HepG2 (cell line): ENCODE measurements at regions not wholly inside any gene's neighbourhood (a gene's known extent, or its start where the extent isn't known, plus 50 kb on each side); places are given as distances from the start of the nearest gene placed in this dataset.

Source experiments
- ATAC-seq: fragments of 200-7000 bp; cut with Tn5 transposase; 3 replicates; pipeline ENCODE4 v1.9.1; 2020; ENCODE audit warnings: mild to moderate bottlenecking, moderate library complexity
- BruUV-seq: library from RNA; stranded (reverse); fragments of 400-500 nt; replicated peaks from 2 replicates; lab custom pipeline; 2021; lab: Mats Ljungman, UMichigan
- CTCF ChIA-PET: fragments of 300-600 bp; formaldehyde crosslinking; extraction: SDS; loops from one replicate; lab custom pipeline; 2021; ENCODE audit warnings: low total read pairs, inconsistent platforms, low intra/inter-chr PET ratio; lab: Yijun Ruan, JAX
- POLR2A ChIA-PET: fragments of 350-600 bp; sonication (Branson Sonifier 250); formaldehyde crosslinking; loops from one replicate; lab custom pipeline; 2020; ENCODE audit warnings: antibody characterized with exemption, inconsistent platforms; lab: Yijun Ruan, JAX
- DNase-seq: peaks from one replicate; pipeline ENCODE4 v3.0.0-alpha.2; 2015; ENCODE audit warnings: low spot score
- FAIRE-seq: peaks from 3 replicates; lab custom pipeline; 2011; peaks lifted over from hg19 to GRCh38; lab: Jason Lieb, UNC
- H2AFZ ChIP-seq: one replicate; pipeline ENCODE4 v1.6.1; 2011; ENCODE audit warnings: low read length, inconsistent platforms
- H3K27ac ChIP-seq: fragments of 300-600 bp; 3 replicates; pipeline ENCODE4 v1.8.0; 2011; ENCODE audit warnings: mixed run types, mild to moderate bottlenecking, mixed read lengths, low read length, inconsistent platforms; ENCODE audit not compliant: insufficient read depth; ENCODE audit errors: extremely low read length
- H3K27me3 ChIP-seq, 2 experiments: fragments of 200-600 bp in 1 of 2; 2 replicates in 1 of 2; 3 replicates in 1 of 2; pipeline versions ENCODE4 v1.6.0 to v1.8.0; 2011; ENCODE audit warnings: low read length in 2 of 2, mild to moderate bottlenecking in 2 of 2, moderate library complexity in 2 of 2, inconsistent platforms in 1 of 2; ENCODE audit not compliant: insufficient read depth in 2 of 2, control insufficient read depth in 1 of 2
- H3K36me3 ChIP-seq, 2 experiments: fragments of 200-600 bp in 1 of 2; replicated peaks in 1 of 2; 2 replicates in 1 of 2; 3 replicates in 1 of 2; pipeline versions ENCODE4 v1.5.1 to v1.8.0; 2011; ENCODE audit warnings: low read length in 2 of 2, inconsistent platforms in 1 of 2; ENCODE audit not compliant: insufficient read depth in 2 of 2, control insufficient read depth in 1 of 2
- H3K4me1 ChIP-seq: 2 replicates; pipeline ENCODE4 v1.5.1; 2012; ENCODE audit warnings: low read length, inconsistent platforms; ENCODE audit not compliant: insufficient read depth
- H3K4me2 ChIP-seq: 2 replicates; pipeline ENCODE4 v1.6.0; 2011; ENCODE audit warnings: low read depth, low read length, inconsistent platforms
- H3K4me3 ChIP-seq, 3 experiments: fragments of 200-600 bp in 1 of 3; sonication (generic), shearing (Covaris generic) in 1 of 3; replicated peaks in 1 of 3; 2 replicates each; pipeline ENCODE4 v1.5.1; 2011 to 2016; ENCODE audit warnings: low read length in 3 of 3, inconsistent platforms in 2 of 3, low read depth in 2 of 3, mild to moderate bottlenecking in 2 of 3, control low read depth in 1 of 3, mixed read lengths in 1 of 3; ENCODE audit not compliant: insufficient read depth in 1 of 3
- H3K79me2 ChIP-seq: one replicate; pipeline ENCODE4 v1.6.1; 2011; ENCODE audit warnings: low read length, inconsistent platforms; ENCODE audit not compliant: insufficient read depth
- H3K9ac ChIP-seq: 2 replicates; pipeline ENCODE4 v1.6.0; 2011; ENCODE audit warnings: mild to moderate bottlenecking, low read depth, low read length, inconsistent platforms; ENCODE audit not compliant: insufficient read depth
- H3K9me3 ChIP-seq: 2 replicates; pipeline ENCODE4 v1.5.1; 2012; ENCODE audit warnings: mild to moderate bottlenecking, low read length
- H4K20me1 ChIP-seq: 2 replicates; pipeline ENCODE4 v1.6.0; 2011; ENCODE audit warnings: inconsistent platforms, mild to moderate bottlenecking, low read length, moderate library complexity; ENCODE audit not compliant: insufficient read depth
- AKNA ChIP-seq: sonication (generic); formaldehyde crosslinking; IDR thresholded peaks from 2 replicates; pipeline ENCODE4 v1.4.0; 2020; ENCODE audit warnings: missing genetic modification reagents, borderline replicate concordance
- CEBPZ ChIP-seq: IDR thresholded peaks from 2 replicates; pipeline ENCODE4 v1.6.1; 2012; ENCODE audit warnings: low read length, improper control_type of control experiment
- ESRRA ChIP-seq: sonication (generic); formaldehyde crosslinking; IDR thresholded peaks from 2 replicates; pipeline ENCODE4 v1.5.1; 2020; ENCODE audit warnings: mild to moderate bottlenecking, low read depth, missing genetic modification reagents
- GATA4 ChIP-seq: sonication (generic); IDR thresholded peaks from 2 replicates; pipeline ENCODE4 v1.6.1; 2016; ENCODE audit warnings: antibody characterized with exemption, low read depth, borderline replicate concordance
- GPN1 ChIP-seq: sonication (generic); formaldehyde crosslinking; IDR thresholded peaks from 2 replicates; pipeline ENCODE4 v1.5.1; 2020; ENCODE audit warnings: missing genetic modification reagents, borderline replicate concordance
- IRX3 ChIP-seq: sonication (generic); formaldehyde crosslinking; IDR thresholded peaks from 2 replicates; pipeline ENCODE4 v1.8.1; 2023; ENCODE audit warnings: mild to moderate bottlenecking, low read depth, missing genetic modification reagents, borderline replicate concordance
- MIXL1 ChIP-seq: IDR thresholded peaks from 2 replicates; pipeline ENCODE4 v1.6.1; 2016
- SP1 ChIP-seq, 2 experiments: fragments of 450-650 bp in 1 of 2; sonication (generic) in 1 of 2; formaldehyde crosslinking in 1 of 2; IDR thresholded peaks; 2 replicates each; pipeline versions ENCODE4 v1.4.0 to v1.6.1; 2016 to 2020; ENCODE audit warnings: missing genetic modification reagents in 1 of 2
- TP53 ChIP-seq: sonication (generic); formaldehyde crosslinking; conservative IDR thresholded peaks from 2 replicates; pipeline ENCODE4 v1.4.0; 2020; ENCODE audit warnings: missing genetic modification reagents
- ZNF260 ChIP-seq: sonication (generic); formaldehyde crosslinking; IDR thresholded peaks from 2 replicates; pipeline ENCODE4 v1.4.0; 2020; ENCODE audit warnings: missing genetic modification reagents, low read depth, mild to moderate bottlenecking, borderline replicate concordance
- ZNF263 ChIP-seq: sonication (generic); formaldehyde crosslinking; IDR thresholded peaks from 2 replicates; pipeline ENCODE4 v1.4.0; 2020; ENCODE audit warnings: missing genetic modification reagents
- ZNF83 ChIP-seq: sonication (generic); formaldehyde crosslinking; IDR thresholded peaks from 2 replicates; pipeline ENCODE4 v1.4.0; 2020; ENCODE audit warnings: missing genetic modification reagents, mild to moderate bottlenecking, borderline replicate concordance
- WGBS: methylation state at CpG from one replicate; pipeline ENCODE4 v1.1.6; 2017; ENCODE audit warnings: low lambda C conversion rate; 5-methylcytosine and 5-hydroxymethylcytosine counted together
- in situ Hi-C: cut with HindIII; loops from 2 replicates; pipeline ENCODE4 v1.10.0; 2017; ENCODE audit warnings: low pct_unique_long_range_greater_than_20kb; ENCODE audit not compliant: extremely low pct_ligation_motif_present
- intact Hi-C: fragments of 100-400 bp; cut with micrococcal nuclease; formaldehyde crosslinking; loops from one replicate; pipeline ENCODE4 v1.10.0; 2022; ENCODE audit not compliant: unreplicated experiment
- TF ChIP-seq, protein P1 (sequence below): sonication (generic); formaldehyde crosslinking; IDR thresholded peaks from 2 replicates; pipeline ENCODE4 v1.8.0; 2022; ENCODE audit warnings: missing genetic modification reagents, low read depth, mild to moderate bottlenecking, borderline replicate concordance
- TF ChIP-seq, protein P2 (sequence below): sonication (generic); formaldehyde crosslinking; IDR thresholded peaks from 2 replicates; pipeline ENCODE4 v1.4.0; 2020; ENCODE audit warnings: missing genetic modification reagents

DNA sequence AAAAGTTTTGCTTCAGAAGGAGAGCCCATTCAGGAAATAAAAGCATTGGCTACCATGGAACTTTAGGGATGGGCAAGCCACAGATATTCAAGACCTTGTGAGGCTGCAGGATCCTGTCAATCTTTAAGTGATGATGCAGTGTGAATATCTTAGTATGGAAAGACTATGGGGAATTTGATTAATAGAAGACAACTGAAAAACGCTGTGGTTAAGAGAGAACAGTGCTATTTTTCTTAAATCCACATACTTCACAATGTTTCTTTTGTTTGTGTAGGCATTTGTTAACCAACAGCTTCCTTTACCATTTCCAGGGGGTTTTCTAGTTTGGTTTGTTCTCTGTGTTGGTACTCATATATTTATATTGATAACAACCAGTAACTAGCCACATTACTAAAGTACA is 90.3 kb downstream of the TMEM212 start:
- H3K27me3 ChIP-seq = no peaks in the 10 kb centered on the region
- no TSS peak for BruUV-seq
- H3K79me2 ChIP-seq = no peaks in the 10 kb centered on the region
- intact Hi-C loops = no loop called here
- no peak for DNase-seq
- H3K4me1 ChIP-seq = peaks cover 56% of the 10 kb centered on the region
- H2AFZ ChIP-seq = no peak overlapping the region
- no peak overlapping the region for H3K9ac ChIP-seq
- 78% methylated on average over 1 of the region's 1 CpG for WGBS
- in situ Hi-C loops = no loop called here
- CTCF ChIA-PET = no interaction called here
- H3K4me2 ChIP-seq = no peak overlapping the region
- no peak overlapping the region for H3K4me3 ChIP-seq
- no peaks in the 10 kb centered on the region for H4K20me1 ChIP-seq
- POLR2A ChIA-PET = interaction anchor here (1.8 kb wide), 1 partner anchor 92 kb away, joined by 10 read pairs; no protein-coding TSS in a partner anchor
- no peak for ATAC-seq
- no peaks in the 10 kb centered on the region for H3K9me3 ChIP-seq
- H3K27ac ChIP-seq = no peak overlapping the region
- no peaks in the 10 kb centered on the region for H3K36me3 ChIP-seq
- no peak for FAIRE-seq
- TF ChIP-seq, protein P1, sequence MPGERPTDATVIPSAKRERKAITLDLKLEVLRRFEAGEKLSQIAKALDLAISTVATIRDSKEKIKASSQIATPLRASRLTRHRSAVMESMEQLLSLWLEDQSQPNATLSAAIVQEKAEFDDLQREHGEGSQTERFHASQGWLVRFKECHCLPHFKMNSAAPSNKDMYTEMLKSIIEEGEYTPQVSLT = no peak
- no peak for TF ChIP-seq ZNF83
- TF ChIP-seq CEBPZ = no peak
- no peak for TF ChIP-seq TP53
- TF ChIP-seq GPN1 (CRISPR knock-in tag) = no peak
- TF ChIP-seq AKNA = no peak
- no peak for TF ChIP-seq GATA4
- TF ChIP-seq SP1 (IDR thresholded peaks at IDR 0.05) = no peak
- no peak for TF ChIP-seq SP1 (CRISPR knock-in tag; IDR thresholded peaks at IDR 0.05)
- TF ChIP-seq ZNF260 (CRISPR knock-in tag) = no peak
- TF ChIP-seq ZNF263 (CRISPR knock-in tag) = no peak
- TF ChIP-seq ESRRA (CRISPR knock-in tag) = no peak
- TF ChIP-seq, protein P2, sequence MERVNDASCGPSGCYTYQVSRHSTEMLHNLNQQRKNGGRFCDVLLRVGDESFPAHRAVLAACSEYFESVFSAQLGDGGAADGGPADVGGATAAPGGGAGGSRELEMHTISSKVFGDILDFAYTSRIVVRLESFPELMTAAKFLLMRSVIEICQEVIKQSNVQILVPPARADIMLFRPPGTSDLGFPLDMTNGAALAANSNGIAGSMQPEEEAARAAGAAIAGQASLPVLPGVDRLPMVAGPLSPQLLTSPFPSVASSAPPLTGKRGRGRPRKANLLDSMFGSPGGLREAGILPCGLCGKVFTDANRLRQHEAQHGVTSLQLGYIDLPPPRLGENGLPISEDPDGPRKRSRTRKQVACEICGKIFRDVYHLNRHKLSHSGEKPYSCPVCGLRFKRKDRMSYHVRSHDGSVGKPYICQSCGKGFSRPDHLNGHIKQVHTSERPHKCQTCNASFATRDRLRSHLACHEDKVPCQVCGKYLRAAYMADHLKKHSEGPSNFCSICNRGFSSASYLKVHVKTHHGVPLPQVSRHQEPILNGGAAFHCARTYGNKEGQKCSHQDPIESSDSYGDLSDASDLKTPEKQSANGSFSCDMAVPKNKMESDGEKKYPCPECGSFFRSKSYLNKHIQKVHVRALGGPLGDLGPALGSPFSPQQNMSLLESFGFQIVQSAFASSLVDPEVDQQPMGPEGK (CRISPR knock-in tag) = no peak
- TF ChIP-seq IRX3 (CRISPR knock-in tag) = no peak
- no peak for TF ChIP-seq MIXL1 (CRISPR knock-in tag)
